ENCODE measurements at regions not wholly inside any gene's neighbourhood (a gene's known extent, or its start where the extent isn't known, plus 50 kb on each side); places are given as distances from the start of the nearest gene placed in this dataset.

DNA sequence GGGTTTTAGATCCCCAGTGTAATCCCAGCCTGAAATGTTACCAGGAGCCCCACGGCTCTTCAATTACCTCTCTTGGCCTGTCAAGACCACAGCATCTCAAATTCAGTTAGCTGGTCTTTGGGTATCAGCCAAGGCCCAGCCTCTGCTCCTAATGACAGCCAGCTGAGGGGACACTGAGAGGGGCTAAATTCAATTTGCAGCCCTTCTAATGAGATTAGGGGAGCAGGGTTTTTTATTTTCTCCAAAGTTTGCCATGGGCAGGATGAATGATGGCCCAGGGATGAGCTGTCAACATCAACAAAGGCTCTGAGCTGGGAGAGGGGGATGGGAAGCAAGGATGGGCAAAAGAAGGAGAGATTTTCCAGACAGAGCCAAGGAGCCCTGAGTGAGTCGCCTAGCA, 116.8 kb upstream of the TBX20 start:
- TF ChIP-seq POLR2AphosphoS5 (IDR thresholded peaks at IDR 0.05; ENCODE audit: low read depth, low read length) (no peak), TAF1 (IDR thresholded peaks at IDR 0.05; ENCODE audit: borderline replicate concordance, insufficient read depth, low read length) (no peak), REST (IDR thresholded peaks at IDR 0.05; ENCODE audit: insufficient read depth in 1 of 2, low read depth in 2 of 2, low read length in 2 of 2) (no peak), SIN3A (IDR thresholded peaks at IDR 0.05; ENCODE audit: borderline replicate concordance, insufficient read depth, low read length) (no peak)
